Astrocyte of the cerebellum (primary cell): ENCODE measurements at regions not wholly inside any gene's neighbourhood (a gene's known extent, or its start where the extent isn't known, plus 50 kb on each side); places are given as distances from the start of the nearest gene placed in this dataset.

Source experiments
- DNase-seq: peaks from one replicate; pipeline ENCODE4 v3.0.0-alpha.2; 2011; ENCODE audit warnings: low read depth
- H3K4me3 ChIP-seq: 2 replicates; pipeline ENCODE4 v1.5.1; 2011; ENCODE audit warnings: mild to moderate bottlenecking, low read depth, low read length, moderate library complexity
- CTCF ChIP-seq: IDR thresholded peaks from 2 replicates; pipeline ENCODE4 v1.5.1; 2012; ENCODE audit warnings: low read length, low read depth, moderate library complexity, mild to moderate bottlenecking; ENCODE audit errors: missing control alignments
- in situ Hi-C: cut with HindIII; loops from 2 replicates; pipeline ENCODE4 v1.10.0; 2017; ENCODE audit warnings: low sequenced_read_pairs

- in situ Hi-C loops, result no loop called here
- H3K4me3 ChIP-seq, result no peak overlapping the region
- TF ChIP-seq CTCF, result no peak
- DNase-seq, result no peak
These were observed 593.4 kb upstream of the TUSC1 start for GRCh38 chr9:26271495-26272122.

GRCh38 chr9:26266146-26266793, 588.0 kb upstream of the TUSC1 start:
- in situ Hi-C loops, result no loop called here
- H3K4me3 ChIP-seq, result no peak overlapping the region
- DNase-seq, result no peak
- no peak for TF ChIP-seq CTCF

DNA sequence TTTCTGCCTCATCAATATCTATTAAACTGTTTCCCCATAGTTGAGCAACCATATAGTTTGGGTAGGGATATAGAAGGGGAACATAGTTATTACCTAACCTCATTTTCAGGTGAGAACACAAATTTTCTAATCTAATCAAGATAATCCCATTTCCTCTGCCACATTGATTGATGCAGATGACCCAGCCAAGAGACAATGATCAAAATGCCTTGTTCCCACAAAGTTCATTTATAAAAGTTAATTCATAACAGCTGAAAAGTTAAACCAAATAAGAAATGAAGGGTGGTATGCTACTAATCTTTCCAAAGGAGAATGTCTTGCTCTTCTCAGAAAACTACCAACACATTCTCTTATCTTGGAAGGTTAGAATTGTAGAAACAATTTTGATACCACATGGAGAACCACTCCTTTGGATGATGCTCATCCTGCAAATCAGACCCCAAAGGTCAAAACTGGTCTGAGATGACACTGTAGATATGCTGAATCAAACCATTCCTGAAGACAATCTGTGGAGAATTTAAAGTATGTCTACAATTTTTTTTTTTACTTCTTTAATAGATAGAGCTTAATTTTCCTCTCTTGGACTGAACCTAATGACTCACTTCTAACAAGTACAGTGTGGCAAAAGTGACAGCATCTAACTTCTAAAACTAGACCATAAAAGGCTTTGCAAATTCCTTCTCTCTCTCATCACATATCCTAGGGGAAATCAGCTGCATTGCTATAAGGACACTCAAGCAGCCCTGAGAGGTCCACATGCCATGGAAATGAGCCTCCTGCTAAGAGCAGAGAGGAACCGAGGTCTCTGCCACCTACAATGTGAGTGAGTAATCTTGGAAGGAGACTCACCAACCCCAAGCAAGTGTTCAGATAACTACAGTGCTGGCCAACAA, 586.7 kb upstream of the TUSC1 start:
- DNase-seq, result peak; percentile 29
- no peak for TF ChIP-seq CTCF
- in situ Hi-C loops, result no loop called here
- H3K4me3 ChIP-seq, result no peak overlapping the region

- H3K4me3 ChIP-seq, result no peak overlapping the region
- DNase-seq, result no peak
- TF ChIP-seq CTCF, result no peak
- in situ Hi-C loops, result no loop called here
These were observed 585.2 kb upstream of the TUSC1 start for GRCh38 chr9:26263478-26263877.

DNA sequence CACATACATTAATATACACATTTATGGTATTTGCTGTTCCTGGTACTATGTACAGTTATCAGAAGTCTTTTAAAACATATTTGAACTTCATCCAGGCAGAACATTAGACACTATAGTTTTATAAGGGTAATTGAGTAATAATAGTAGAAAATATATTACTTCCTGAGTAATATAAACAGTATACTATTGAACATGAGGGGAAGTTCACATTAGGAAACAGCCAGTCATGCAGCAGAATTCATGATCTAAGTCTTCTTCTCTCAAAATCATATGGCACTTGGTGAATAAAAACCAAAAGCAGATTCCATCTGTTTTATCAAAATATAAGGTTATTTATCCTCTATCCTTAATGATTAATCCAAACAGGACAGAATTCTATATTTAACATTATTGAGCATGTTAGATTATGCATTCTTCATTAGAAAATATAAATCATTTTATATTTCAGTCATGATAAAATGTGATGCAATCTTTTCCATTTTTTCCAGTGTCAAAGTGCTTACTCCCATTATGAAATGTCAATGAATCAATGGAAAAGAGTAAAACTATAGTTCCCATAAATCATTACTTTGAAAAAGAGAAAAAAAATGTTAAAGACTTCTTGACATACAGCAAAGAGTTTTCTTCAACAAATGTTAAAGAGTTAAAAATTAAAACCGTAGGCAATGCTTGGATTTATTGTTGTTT, 584.3 kb upstream of the TUSC1 start:
- in situ Hi-C loops, result no loop called here
- TF ChIP-seq CTCF, result no peak
- DNase-seq, result no peak
- H3K4me3 ChIP-seq, result no peak overlapping the region

DNA sequence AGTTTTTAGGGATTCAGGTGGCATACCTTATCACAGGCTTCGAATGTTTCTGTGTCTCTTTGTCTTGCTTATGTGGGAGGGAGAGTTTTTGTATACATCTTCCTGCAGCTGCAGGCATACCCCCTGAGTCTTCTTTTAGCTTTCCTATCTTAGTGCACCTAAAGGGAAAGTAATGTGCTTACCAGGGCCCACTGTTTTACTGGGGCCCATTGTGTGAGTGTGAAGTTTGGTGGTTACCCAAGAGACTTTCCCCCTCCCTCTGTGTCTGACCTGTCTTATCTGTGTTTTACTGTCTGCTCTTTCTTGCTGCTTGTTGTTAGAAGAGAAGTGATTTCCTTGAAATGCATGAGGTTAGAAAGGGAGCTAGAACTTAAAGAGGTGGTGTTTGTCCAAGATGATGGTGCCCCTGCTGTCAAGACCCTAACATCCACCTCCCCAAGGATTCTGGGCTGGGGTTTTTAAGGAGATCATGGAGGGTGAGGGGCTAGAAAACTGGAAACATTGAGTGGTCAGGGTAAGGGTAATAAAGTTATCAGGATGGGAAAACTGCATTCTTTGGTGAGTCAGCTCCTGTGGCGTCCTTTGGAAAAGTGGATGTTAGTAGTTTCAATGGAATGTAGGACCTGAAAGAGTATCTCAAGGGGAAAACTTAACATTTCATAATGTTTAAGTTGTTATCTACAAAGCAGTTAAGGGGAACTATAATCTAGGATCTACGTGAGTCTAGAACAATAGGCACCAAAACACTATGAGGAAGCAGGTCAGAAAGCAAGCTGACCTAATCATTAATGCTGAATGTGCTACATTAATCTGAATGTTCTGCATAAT, 583.5 kb upstream of the TUSC1 start:
- no peak overlapping the region for H3K4me3 ChIP-seq
- in situ Hi-C loops, result no loop called here
- no peak for TF ChIP-seq CTCF
- peak; percentile 40 for DNase-seq
